CD14-positive monocyte (primary cell): ENCODE measurements at regions not wholly inside any gene's neighbourhood (a gene's known extent, or its start where the extent isn't known, plus 50 kb on each side); places are given as distances from the start of the nearest gene placed in this dataset.

Source experiments
- DNase-seq, 3 donors: peaks; one replicate each; pipeline ENCODE4 v3.0.0-alpha.2; 2011 to 2022
- H2AFZ ChIP-seq: 2 replicates; pipeline ENCODE4 v1.6.0; 2012; ENCODE audit warnings: mild to moderate bottlenecking, low read depth, low read length, inconsistent platforms; ENCODE audit not compliant: insufficient read depth, poor library complexity, severe bottlenecking
- H3K27ac ChIP-seq, 2 donors: 1 replicate in 1 of 2; 2 replicates in 1 of 2; pipeline ENCODE4 v1.5.1; 2012 to 2013; ENCODE audit warnings: low read length in 2 of 2, control low read depth in 1 of 2, inconsistent platforms in 1 of 2, low read depth in 1 of 2, mild to moderate bottlenecking in 1 of 2
- H3K27me3 ChIP-seq, 2 donors: one replicate each; pipeline versions ENCODE4 v1.6.0 to v1.6.1; 2011 to 2013; ENCODE audit warnings: low read length in 2 of 2; ENCODE audit not compliant: control insufficient read depth in 2 of 2, insufficient read depth in 2 of 2
- H3K36me3 ChIP-seq, 2 donors: replicated peaks in 1 of 2; 1 replicate in 1 of 2; 2 replicates in 1 of 2; pipeline versions ENCODE4 v1.5.1 to v1.6.1; 2012 to 2013; ENCODE audit warnings: low read length in 2 of 2, control low read depth in 1 of 2, inconsistent platforms in 1 of 2, mild to moderate bottlenecking in 1 of 2; ENCODE audit not compliant: insufficient read depth in 2 of 2, control insufficient read depth in 1 of 2
- H3K4me1 ChIP-seq, 2 donors: 1 replicate in 1 of 2; 2 replicates in 1 of 2; pipeline versions ENCODE4 v1.5.1 to v1.6.1; 2012 to 2013; ENCODE audit warnings: low read length in 2 of 2, control low read depth in 1 of 2, inconsistent platforms in 1 of 2, mild to moderate bottlenecking in 1 of 2, moderate library complexity in 1 of 2; ENCODE audit not compliant: insufficient read depth in 2 of 2, control insufficient read depth in 1 of 2
- H3K4me2 ChIP-seq: replicated peaks from 2 replicates; pipeline ENCODE3; 2012; ENCODE audit warnings: low read length, moderate library complexity, mild to moderate bottlenecking; ENCODE audit not compliant: poor library complexity, severe bottlenecking; ENCODE audit errors: extremely low read depth
- H3K4me3 ChIP-seq, 3 experiments: fragments of 200-600 bp in 1 of 3; sonication (generic) in 1 of 3; replicated peaks in 1 of 3; 1 replicate in 2 of 3; 2 replicates in 1 of 3; pipeline ENCODE4 v1.5.1; 2011 to 2013; ENCODE audit warnings: low read length in 3 of 3, mild to moderate bottlenecking in 3 of 3, control low read depth in 2 of 3, low read depth in 2 of 3, inconsistent platforms in 1 of 3, moderate library complexity in 1 of 3
- H3K79me2 ChIP-seq: 2 replicates; pipeline ENCODE4 v1.6.0; 2012; ENCODE audit warnings: mild to moderate bottlenecking, control low read depth, inconsistent platforms, low read length, moderate library complexity; ENCODE audit not compliant: insufficient read depth
- H3K9ac ChIP-seq: 2 replicates; pipeline ENCODE4 v1.6.0; 2017; ENCODE audit warnings: low read length, mild to moderate bottlenecking; ENCODE audit not compliant: insufficient read depth, poor library complexity, severe bottlenecking
- H3K9me3 ChIP-seq, 2 donors: replicated peaks in 1 of 2; 1 replicate in 1 of 2; 2 replicates in 1 of 2; pipeline versions ENCODE4 v1.5.1 to v1.6.1; 2012 to 2013; ENCODE audit warnings: low read length in 2 of 2, control low read depth in 1 of 2; ENCODE audit not compliant: control insufficient read depth in 1 of 2, insufficient read depth in 1 of 2
- H4K20me1 ChIP-seq: 2 replicates; pipeline ENCODE4 v1.6.0; 2012; ENCODE audit warnings: mild to moderate bottlenecking, low read length, control low read depth, moderate library complexity; ENCODE audit not compliant: insufficient read depth
- H3K27ac Mint-ChIP-seq, 7 donors: one replicate each; pipeline ENCODE4 v1.8.0; 2020; ENCODE audit warnings: mild to moderate bottlenecking in 7 of 7, mixed read lengths in 7 of 7, moderate library complexity in 6 of 7, inconsistent platforms in 2 of 7
- H3K27me3 Mint-ChIP-seq, 3 donors: one replicate each; pipeline ENCODE4 v1.8.0; 2021 to 2022; ENCODE audit warnings: low read depth in 3 of 3, mild to moderate bottlenecking in 3 of 3, mixed read lengths in 3 of 3, moderate library complexity in 3 of 3, inconsistent platforms in 1 of 3
- H3K36me3 Mint-ChIP-seq, 2 donors: one replicate each; pipeline ENCODE4 v1.8.0; 2020; ENCODE audit warnings: mixed read lengths in 2 of 2, inconsistent platforms in 1 of 2, mild to moderate bottlenecking in 1 of 2
- H3K4me1 Mint-ChIP-seq: one replicate; pipeline ENCODE4 v1.8.0; 2020; ENCODE audit warnings: mild to moderate bottlenecking, mixed read lengths
- H3K4me3 Mint-ChIP-seq, 2 donors: one replicate each; pipeline ENCODE4 v1.8.0; 2020; ENCODE audit warnings: mild to moderate bottlenecking in 2 of 2, mixed read lengths in 2 of 2, moderate library complexity in 1 of 2
- H3K9me3 Mint-ChIP-seq, 7 donors: one replicate each; pipeline ENCODE4 v1.8.0; 2020 to 2022; ENCODE audit warnings: mixed read lengths in 7 of 7, mild to moderate bottlenecking in 6 of 7, moderate library complexity in 6 of 7, inconsistent platforms in 2 of 7
- CTCF ChIP-seq: fragments of 200-600 bp; IDR thresholded peaks from one replicate; pipeline ENCODE4 v1.8.0; 2022; ENCODE audit warnings: antibody characterized with exemption, mild to moderate bottlenecking
- WGBS: methylation state at CpG from one replicate; pipeline ENCODE4 v1.1.5; 2013; ENCODE audit warnings: missing lambda C conversion rate; ENCODE audit not compliant: insufficient coverage; 5-methylcytosine and 5-hydroxymethylcytosine counted together
- intact Hi-C, 2 donors: fragments of 100-400 bp; cut with micrococcal nuclease; formaldehyde crosslinking; loops; one replicate each; pipeline versions ENCODE4 v1.15.0 to v1.15.1; 2023

GRCh38 chr9:107190936-107191290 lies 92.2 kb upstream of the RAD23B start:
- Histone ChIP-seq H3K4me3 (no peak overlapping the region), H3K4me2 (no peak overlapping the region), H3K9ac (no peak overlapping the region), H4K20me1 (no peaks in the 10 kb centered on the region), H3K79me2 (no peaks in the 10 kb centered on the region), H3K27me3 (no peaks in the 10 kb centered on the region), H3K4me1 (no peaks in the 10 kb centered on the region), H3K36me3 (no peaks in the 10 kb centered on the region), H3K9me3 (no peaks in the 10 kb centered on the region), H2AFZ (no peak overlapping the region), H3K27ac (no peak overlapping the region)
- WGBS: no CpG with 5 or more reads among the region's 5 CpGs
- H3K9me3 Mint-ChIP-seq: peaks cover 0 to 7% (median 1%) of the 10 kb centered on the region in 7 donors
- H3K27ac Mint-ChIP-seq: no peak overlapping the region
- H3K27me3 Mint-ChIP-seq: peaks cover 4 to 15% (median 10%) of the 10 kb centered on the region in 3 donors
- no peaks in the 10 kb centered on the region for H3K36me3 Mint-ChIP-seq
- DNase-seq: no peak
- no peak overlapping the region for H3K4me3 Mint-ChIP-seq
- no peak for TF ChIP-seq CTCF
- H3K4me1 Mint-ChIP-seq: no peaks in the 10 kb centered on the region
- intact Hi-C loops: no loop called here

GRCh38 chr9:107193251-107193650 lies 89.8 kb upstream of the RAD23B start:
- Mint-ChIP-seq H3K4me1 (no peaks in the 10 kb centered on the region), H3K9me3 (peaks cover 0 to 8% (median 3%) of the 10 kb centered on the region in 7 donors), H3K27ac (no peak overlapping the region), H3K4me3 (no peak overlapping the region), H3K27me3 (peaks cover 4 to 15% (median 11%) of the 10 kb centered on the region in 3 donors), H3K36me3 (no peaks in the 10 kb centered on the region)
- Histone ChIP-seq H3K9me3 (no peaks in the 10 kb centered on the region), H3K36me3 (no peaks in the 10 kb centered on the region), H3K4me2 (no peak overlapping the region), H3K4me3 (no peak overlapping the region), H3K9ac (no peak overlapping the region), H4K20me1 (no peaks in the 10 kb centered on the region), H2AFZ (no peak overlapping the region), H3K27me3 (no peaks in the 10 kb centered on the region), H3K79me2 (no peaks in the 10 kb centered on the region), H3K4me1 (no peaks in the 10 kb centered on the region), H3K27ac (no peak overlapping the region)
- no peak for TF ChIP-seq CTCF
- no peak for DNase-seq
- no CpG with 5 or more reads among the region's 3 CpGs for WGBS
- intact Hi-C loops: no loop called here
